Panc1 (cell line): ENCODE measurements at regions not wholly inside any gene's neighbourhood (a gene's known extent, or its start where the extent isn't known, plus 50 kb on each side); places are given as distances from the start of the nearest gene placed in this dataset.

Experiments used
- ATAC-seq: fragments of 200-7000 bp; cut with Tn5 transposase; 2 replicates; pipeline ENCODE4 v1.9.1; 2020; ENCODE audit warnings: mild to moderate bottlenecking, moderate library complexity
- BruUV-seq: library from RNA; stranded (reverse); fragments of 400-500 nt; replicated peaks from 2 replicates; lab custom pipeline; 2021; lab: Mats Ljungman, UMichigan
- CTCF ChIA-PET: fragments of 300-600 bp; sonication (Branson Sonifier 250); formaldehyde crosslinking; loops from one replicate; lab custom pipeline; 2022; ENCODE audit warnings: antibody characterized with exemption; lab: Charles Lee
- POLR2A ChIA-PET: fragments of 300-600 bp; sonication (Branson Sonifier 250); formaldehyde crosslinking; loops from one replicate; lab custom pipeline; 2022; ENCODE audit warnings: antibody characterized with exemption; lab: Charles Lee
- DNase-seq: peaks from one replicate; pipeline ENCODE4 v3.0.0-alpha.2; 2010; ENCODE audit warnings: low read depth, low spot score
- H3K27ac ChIP-seq: 2 replicates; pipeline ENCODE4 v1.5.1; 2011; ENCODE audit warnings: mild to moderate bottlenecking, low read length, inconsistent platforms
- H3K27me3 ChIP-seq: fragments of 200-500 bp; sonication (Bioruptor generic); 2 replicates; pipeline ENCODE4 v1.6.0; 2014; ENCODE audit warnings: low read length, inconsistent platforms; ENCODE audit not compliant: control insufficient read depth, insufficient read depth
- H3K36me3 ChIP-seq: fragments of 200-500 bp; sonication (Bioruptor generic); 2 replicates; pipeline ENCODE4 v1.5.1; 2014; ENCODE audit warnings: inconsistent platforms, mild to moderate bottlenecking, low read length, moderate library complexity; ENCODE audit not compliant: control insufficient read depth, insufficient read depth
- H3K4me1 ChIP-seq: 2 replicates; pipeline ENCODE4 v1.5.1; 2011; ENCODE audit warnings: inconsistent platforms, mild to moderate bottlenecking, low read length, moderate library complexity; ENCODE audit not compliant: control insufficient read depth, insufficient read depth
- H3K4me3 ChIP-seq, 2 experiments: 2 replicates each; pipeline ENCODE4 v1.5.1; 2011 to 2012; ENCODE audit warnings: low read depth in 2 of 2, low read length in 2 of 2, mild to moderate bottlenecking in 2 of 2, inconsistent platforms in 1 of 2, moderate library complexity in 1 of 2
- H3K9me3 ChIP-seq: fragments of 200-500 bp; sonication (Bioruptor generic); 2 replicates; pipeline ENCODE4 v1.5.1; 2014; ENCODE audit warnings: low read depth, mild to moderate bottlenecking, inconsistent platforms, low read length, moderate library complexity; ENCODE audit not compliant: control insufficient read depth, insufficient read depth
- CTCF ChIP-seq: fragments of 450-650 bp; IDR thresholded peaks from 2 replicates; pipeline ENCODE4 v1.5.1; 2017; ENCODE audit warnings: mild to moderate bottlenecking
- POLR2AphosphoS5 ChIP-seq: IDR thresholded peaks from 2 replicates; pipeline ENCODE4 v1.6.1; 2012; ENCODE audit warnings: mild to moderate bottlenecking, low read depth, low read length, moderate library complexity
- REST ChIP-seq, 2 experiments: IDR thresholded peaks; 2 replicates each; pipeline ENCODE4 v1.6.1; 2011 to 2012; ENCODE audit warnings: low read depth in 2 of 2, control low read depth in 1 of 2, low read length in 1 of 2, mild to moderate bottlenecking in 1 of 2, moderate library complexity in 1 of 2; ENCODE audit not compliant: insufficient read depth in 1 of 2
- SIN3A ChIP-seq: IDR thresholded peaks from 2 replicates; pipeline ENCODE4 v1.6.1; 2012; ENCODE audit warnings: low read depth, mild to moderate bottlenecking, low read length, moderate library complexity, borderline replicate concordance; ENCODE audit not compliant: insufficient read depth
- TCF7L2 ChIP-seq: IDR thresholded peaks from 2 replicates; pipeline ENCODE4 v1.6.1; 2011; ENCODE audit warnings: mild to moderate bottlenecking, low read depth, low read length, inconsistent platforms
- in situ Hi-C: cut with HindIII; loops from 2 replicates; pipeline ENCODE4 v1.10.0; 2016; ENCODE audit warnings: low sequenced_read_pairs, low pct_unique_long_range_greater_than_20kb
- intact Hi-C: fragments of 100-400 bp; cut with micrococcal nuclease; formaldehyde crosslinking; loops from one replicate; pipeline ENCODE4 v1.10.0; 2022; ENCODE audit not compliant: unreplicated experiment

- intact Hi-C loops, result no loop called here
- in situ Hi-C loops, result no loop called here
- BruUV-seq, result no TSS peak
- no peak overlapping the region for H3K27ac ChIP-seq
- H3K4me3 ChIP-seq, result no peak overlapping the region
- no peaks in the 10 kb centered on the region for H3K36me3 ChIP-seq
- ChIA-PET CTCF (no interaction called here), POLR2A (no interaction called here)
- DNase-seq (no peak), ATAC-seq (no peak)
- H3K4me1 ChIP-seq, result no peaks in the 10 kb centered on the region
- TF ChIP-seq POLR2AphosphoS5 (no peak), CTCF (no peak), SIN3A (no peak), TCF7L2 (no peak), REST (IDR thresholded peaks at IDR 0.05; ENCODE audit: insufficient read depth in 1 of 2, low read depth in 2 of 2, low read length in 1 of 2) (no peak)
- H3K9me3 ChIP-seq, result no peaks in the 10 kb centered on the region
- H3K27me3 ChIP-seq, result no peaks in the 10 kb centered on the region
Observed at GRCh38 chr4:14047840-14048239, 420.3 kb upstream of the BOD1L1 start.

- ChIA-PET POLR2A (no interaction called here), CTCF (no interaction called here)
- Histone ChIP-seq H3K27ac (no peak overlapping the region), H3K4me3 (no peak overlapping the region), H3K9me3 (no peaks in the 10 kb centered on the region), H3K4me1 (no peaks in the 10 kb centered on the region), H3K27me3 (no peaks in the 10 kb centered on the region), H3K36me3 (no peaks in the 10 kb centered on the region)
- ATAC-seq (no peak), DNase-seq (no peak)
- TF ChIP-seq REST (IDR thresholded peaks at IDR 0.05; ENCODE audit: insufficient read depth in 1 of 2, low read depth in 2 of 2, low read length in 1 of 2) (no peak), POLR2AphosphoS5 (no peak), CTCF (no peak)
- intact Hi-C loops (no loop called here), in situ Hi-C loops (no loop called here)
- BruUV-seq, result no TSS peak
Observed at GRCh38 chr4:14049946-14050345, 422.4 kb upstream of the BOD1L1 start.
